ENCODE measurements at regions not wholly inside any gene's neighbourhood (a gene's known extent, or its start where the extent isn't known, plus 50 kb on each side); places are given as distances from the start of the nearest gene placed in this dataset.

DNA sequence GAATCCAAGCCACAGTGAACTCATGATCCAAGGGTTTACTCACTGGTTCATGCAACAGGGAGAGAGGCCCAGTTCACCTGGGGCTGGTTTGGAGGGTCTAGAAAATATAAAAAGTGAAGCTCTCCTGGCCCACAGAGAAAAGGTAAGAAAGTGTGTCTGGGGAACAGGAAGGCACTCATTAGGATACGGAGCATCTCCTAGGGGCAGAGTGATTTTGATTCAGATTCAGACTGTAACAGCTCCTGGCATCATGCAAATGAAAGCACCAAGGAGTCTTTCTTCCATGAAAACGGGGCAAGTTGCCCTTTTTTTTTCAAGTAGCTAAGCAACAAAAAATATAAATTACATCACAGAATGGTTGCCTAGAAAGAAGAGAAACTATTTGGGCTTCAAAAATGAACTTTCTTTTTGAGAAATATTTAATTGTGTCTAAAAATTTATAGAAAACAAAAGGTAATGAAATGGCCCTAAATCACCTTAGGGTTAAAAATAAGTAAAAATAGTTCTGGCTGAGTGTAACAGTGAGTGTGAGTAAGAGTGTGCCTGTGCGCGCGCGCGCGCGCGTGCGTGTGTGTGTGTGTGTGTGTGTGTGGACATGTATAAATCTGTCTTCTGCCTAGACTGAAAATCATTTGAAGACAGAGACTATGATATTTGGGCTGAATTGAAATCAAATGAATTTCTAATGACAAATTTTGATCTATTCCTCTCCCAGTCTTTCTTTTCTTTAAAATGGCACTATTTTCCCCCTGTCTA is 177.8 kb upstream of the ZNF462 start (continued):
- no peak for TF ChIP-seq SNAI2 (CRISPR knock-in tag; IDR thresholded peaks at IDR 0.05)

DNA sequence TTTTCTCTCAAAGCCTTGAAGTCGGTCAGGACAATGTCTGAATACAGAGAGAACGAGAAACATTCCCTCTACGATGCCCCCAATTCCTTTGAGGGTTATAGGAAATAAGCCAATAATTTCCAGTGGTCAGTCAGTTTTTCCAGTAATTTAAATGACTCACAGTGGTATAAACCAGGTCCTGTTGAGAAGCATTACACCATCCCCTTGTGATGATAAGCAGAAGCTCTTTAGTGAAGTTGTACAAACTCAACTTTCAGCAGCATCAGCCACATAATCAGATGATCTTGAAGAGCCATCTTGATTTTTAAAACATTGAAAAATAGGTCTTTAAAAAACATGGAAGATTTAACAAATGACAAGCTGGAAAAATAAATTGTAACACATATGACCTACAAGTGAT is 173.9 kb upstream of the ZNF462 start:
- TF ChIP-seq GLIS3 (CRISPR knock-in tag; IDR thresholded peaks at IDR 0.05) (no peak), CSDC2 (CRISPR knock-in tag; IDR thresholded peaks at IDR 0.05) (0 out of 2 replicates have a peak, but pooled peaks have one; percentile 63), TCF4 (CRISPR knock-in tag; IDR thresholded peaks at IDR 0.05; ENCODE audit: borderline replicate concordance) (peak; percentile 45; the same call in 1 of the 2 replicates), TOX (CRISPR knock-in tag; IDR thresholded peaks at IDR 0.05; ENCODE audit: borderline replicate concordance) (peak; percentile 36; the same call in 1 of the 2 replicates), ISL1 (CRISPR knock-in tag; IDR thresholded peaks at IDR 0.05) (peak; percentile 84), ZC3H10 (CRISPR knock-in tag; IDR thresholded peaks at IDR 0.05) (peak; percentile 12; the same call in 1 of the 2 replicates)
- TF ChIP-seq, protein P1, sequence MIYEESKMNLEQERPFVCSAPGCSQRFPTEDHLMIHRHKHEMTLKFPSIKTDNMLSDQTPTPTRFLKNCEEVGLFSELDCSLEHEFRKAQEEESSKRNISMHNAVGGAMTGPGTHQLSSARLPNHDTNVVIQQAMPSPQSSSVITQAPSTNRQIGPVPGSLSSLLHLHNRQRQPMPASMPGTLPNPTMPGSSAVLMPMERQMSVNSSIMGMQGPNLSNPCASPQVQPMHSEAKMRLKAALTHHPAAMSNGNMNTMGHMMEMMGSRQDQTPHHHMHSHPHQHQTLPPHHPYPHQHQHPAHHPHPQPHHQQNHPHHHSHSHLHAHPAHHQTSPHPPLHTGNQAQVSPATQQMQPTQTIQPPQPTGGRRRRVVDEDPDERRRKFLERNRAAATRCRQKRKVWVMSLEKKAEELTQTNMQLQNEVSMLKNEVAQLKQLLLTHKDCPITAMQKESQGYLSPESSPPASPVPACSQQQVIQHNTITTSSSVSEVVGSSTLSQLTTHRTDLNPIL (CRISPR knock-in tag; IDR thresholded peaks at IDR 0.05; ENCODE audit: low read depth), result no peak
- TF ChIP-seq, protein P2, sequence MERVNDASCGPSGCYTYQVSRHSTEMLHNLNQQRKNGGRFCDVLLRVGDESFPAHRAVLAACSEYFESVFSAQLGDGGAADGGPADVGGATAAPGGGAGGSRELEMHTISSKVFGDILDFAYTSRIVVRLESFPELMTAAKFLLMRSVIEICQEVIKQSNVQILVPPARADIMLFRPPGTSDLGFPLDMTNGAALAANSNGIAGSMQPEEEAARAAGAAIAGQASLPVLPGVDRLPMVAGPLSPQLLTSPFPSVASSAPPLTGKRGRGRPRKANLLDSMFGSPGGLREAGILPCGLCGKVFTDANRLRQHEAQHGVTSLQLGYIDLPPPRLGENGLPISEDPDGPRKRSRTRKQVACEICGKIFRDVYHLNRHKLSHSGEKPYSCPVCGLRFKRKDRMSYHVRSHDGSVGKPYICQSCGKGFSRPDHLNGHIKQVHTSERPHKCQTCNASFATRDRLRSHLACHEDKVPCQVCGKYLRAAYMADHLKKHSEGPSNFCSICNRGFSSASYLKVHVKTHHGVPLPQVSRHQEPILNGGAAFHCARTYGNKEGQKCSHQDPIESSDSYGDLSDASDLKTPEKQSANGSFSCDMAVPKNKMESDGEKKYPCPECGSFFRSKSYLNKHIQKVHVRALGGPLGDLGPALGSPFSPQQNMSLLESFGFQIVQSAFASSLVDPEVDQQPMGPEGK (CRISPR knock-in tag; IDR thresholded peaks at IDR 0.05; ENCODE audit: borderline replicate concordance), result 0 out of 2 replicates have a peak, but pooled peaks have one; percentile 29
- TF ChIP-seq, protein P3, sequence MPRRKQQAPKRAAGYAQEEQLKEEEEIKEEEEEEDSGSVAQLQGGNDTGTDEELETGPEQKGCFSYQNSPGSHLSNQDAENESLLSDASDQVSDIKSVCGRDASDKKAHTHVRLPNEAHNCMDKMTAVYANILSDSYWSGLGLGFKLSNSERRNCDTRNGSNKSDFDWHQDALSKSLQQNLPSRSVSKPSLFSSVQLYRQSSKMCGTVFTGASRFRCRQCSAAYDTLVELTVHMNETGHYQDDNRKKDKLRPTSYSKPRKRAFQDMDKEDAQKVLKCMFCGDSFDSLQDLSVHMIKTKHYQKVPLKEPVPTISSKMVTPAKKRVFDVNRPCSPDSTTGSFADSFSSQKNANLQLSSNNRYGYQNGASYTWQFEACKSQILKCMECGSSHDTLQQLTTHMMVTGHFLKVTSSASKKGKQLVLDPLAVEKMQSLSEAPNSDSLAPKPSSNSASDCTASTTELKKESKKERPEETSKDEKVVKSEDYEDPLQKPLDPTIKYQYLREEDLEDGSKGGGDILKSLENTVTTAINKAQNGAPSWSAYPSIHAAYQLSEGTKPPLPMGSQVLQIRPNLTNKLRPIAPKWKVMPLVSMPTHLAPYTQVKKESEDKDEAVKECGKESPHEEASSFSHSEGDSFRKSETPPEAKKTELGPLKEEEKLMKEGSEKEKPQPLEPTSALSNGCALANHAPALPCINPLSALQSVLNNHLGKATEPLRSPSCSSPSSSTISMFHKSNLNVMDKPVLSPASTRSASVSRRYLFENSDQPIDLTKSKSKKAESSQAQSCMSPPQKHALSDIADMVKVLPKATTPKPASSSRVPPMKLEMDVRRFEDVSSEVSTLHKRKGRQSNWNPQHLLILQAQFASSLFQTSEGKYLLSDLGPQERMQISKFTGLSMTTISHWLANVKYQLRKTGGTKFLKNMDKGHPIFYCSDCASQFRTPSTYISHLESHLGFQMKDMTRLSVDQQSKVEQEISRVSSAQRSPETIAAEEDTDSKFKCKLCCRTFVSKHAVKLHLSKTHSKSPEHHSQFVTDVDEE (CRISPR knock-in tag; IDR thresholded peaks at IDR 0.05), result no peak

DNA sequence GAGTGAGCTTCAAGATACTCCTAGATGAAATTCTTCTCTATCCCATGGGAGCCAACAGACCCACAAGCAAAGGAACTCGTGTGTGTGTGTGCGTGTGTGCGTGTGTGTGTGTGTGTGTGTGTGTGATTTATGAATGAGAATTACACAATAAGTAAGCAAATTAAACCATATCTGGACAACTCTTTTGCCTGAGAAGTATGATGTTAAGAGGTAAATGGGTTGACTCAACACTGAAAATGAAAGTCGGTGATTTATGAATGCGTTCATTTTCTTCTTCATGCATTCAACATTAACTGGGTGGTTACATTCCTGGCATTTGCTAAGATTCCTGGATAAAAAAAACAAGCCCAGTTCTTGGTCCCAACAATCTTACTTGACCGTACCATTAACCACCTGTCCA is 171.3 kb upstream of the ZNF462 start:
- ATAC-seq, result no peak
- TF ChIP-seq ZC3H10 (CRISPR knock-in tag; IDR thresholded peaks at IDR 0.05) (no peak), BACH2 (CRISPR knock-in tag; IDR thresholded peaks at IDR 0.05; ENCODE audit: borderline replicate concordance) (no peak), ISL1 (CRISPR knock-in tag; IDR thresholded peaks at IDR 0.05) (peak; percentile 58)

More for the DNA sequence above, 173.9 kb upstream of the ZNF462 start:
- ATAC-seq, result peak; percentile 53; the same call in 2 of the 3 replicates

DNA sequence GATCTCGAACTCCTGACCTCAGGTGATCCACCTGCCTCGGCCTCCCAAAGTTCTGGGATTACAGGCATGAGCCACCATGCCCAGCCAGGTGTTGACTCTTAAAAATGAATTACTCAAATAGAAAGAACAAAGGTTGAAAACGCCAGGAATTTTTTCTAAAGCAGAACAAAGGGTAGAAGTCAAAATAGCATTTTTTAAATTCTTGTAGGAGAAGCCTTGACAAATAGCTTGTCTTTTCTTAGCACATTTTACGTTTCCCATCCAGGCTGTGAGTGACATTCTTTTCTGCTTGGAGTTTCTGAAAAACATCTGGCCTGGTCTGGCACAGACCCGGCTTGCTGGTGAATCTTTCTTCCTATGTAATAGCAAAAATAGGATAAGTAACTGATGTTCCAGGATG is 169.4 kb upstream of the ZNF462 start:
- TF ChIP-seq TOX (CRISPR knock-in tag; IDR thresholded peaks at IDR 0.05; ENCODE audit: borderline replicate concordance) (no peak), GLIS3 (CRISPR knock-in tag; IDR thresholded peaks at IDR 0.05) (no peak), CSDC2 (CRISPR knock-in tag; IDR thresholded peaks at IDR 0.05) (no peak)
- TF ChIP-seq, protein P3 (CRISPR knock-in tag; IDR thresholded peaks at IDR 0.05), result no peak
- TF ChIP-seq, protein P2 (CRISPR knock-in tag; IDR thresholded peaks at IDR 0.05; ENCODE audit: borderline replicate concordance), result no peak
- TF ChIP-seq, protein P4, sequence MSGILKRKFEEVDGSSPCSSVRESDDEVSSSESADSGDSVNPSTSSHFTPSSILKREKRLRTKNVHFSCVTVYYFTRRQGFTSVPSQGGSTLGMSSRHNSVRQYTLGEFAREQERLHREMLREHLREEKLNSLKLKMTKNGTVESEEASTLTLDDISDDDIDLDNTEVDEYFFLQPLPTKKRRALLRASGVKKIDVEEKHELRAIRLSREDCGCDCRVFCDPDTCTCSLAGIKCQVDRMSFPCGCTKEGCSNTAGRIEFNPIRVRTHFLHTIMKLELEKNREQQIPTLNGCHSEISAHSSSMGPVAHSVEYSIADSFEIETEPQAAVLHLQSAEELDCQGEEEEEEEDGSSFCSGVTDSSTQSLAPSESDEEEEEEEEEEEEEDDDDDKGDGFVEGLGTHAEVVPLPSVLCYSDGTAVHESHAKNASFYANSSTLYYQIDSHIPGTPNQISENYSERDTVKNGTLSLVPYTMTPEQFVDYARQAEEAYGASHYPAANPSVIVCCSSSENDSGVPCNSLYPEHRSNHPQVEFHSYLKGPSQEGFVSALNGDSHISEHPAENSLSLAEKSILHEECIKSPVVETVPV (CRISPR knock-in tag; IDR thresholded peaks at IDR 0.05), result no peak
- ATAC-seq, result no peak
